ENCODE measurements at regions not wholly inside any gene's neighbourhood (a gene's known extent, or its start where the extent isn't known, plus 50 kb on each side); places are given as distances from the start of the nearest gene placed in this dataset.

GRCh38 chr5:98698359-98698758 lies 75.1 kb upstream of the RGMB start:
- TF ChIP-seq ZFX (IDR thresholded peaks at IDR 0.05), result no peak
- no peak for TF ChIP-seq CTCF (conservative IDR thresholded peaks at IDR 0.05)
- H3K27ac ChIP-seq, result no peak overlapping the region

- no peak overlapping the region for H3K27ac ChIP-seq
- no peak for TF ChIP-seq CTCF (conservative IDR thresholded peaks at IDR 0.05)
- no peak for TF ChIP-seq ZFX (IDR thresholded peaks at IDR 0.05)
Measured at GRCh38 chr5:98700730-98701129, 72.7 kb upstream of the RGMB start.

GRCh38 chr5:98705841-98706240 lies 67.6 kb upstream of the RGMB start:
- H3K27ac ChIP-seq, result no peak overlapping the region
- TF ChIP-seq CTCF (conservative IDR thresholded peaks at IDR 0.05) (no peak), ZFX (IDR thresholded peaks at IDR 0.05) (no peak)

- H3K27ac ChIP-seq, result no peak overlapping the region
Measured at GRCh38 chr5:98709681-98710080, 63.8 kb upstream of the RGMB start.

GRCh38 chr5:98713027-98713426 lies 60.4 kb upstream of the RGMB start:
- H3K27ac ChIP-seq, result no peak overlapping the region
- no peak for TF ChIP-seq CTCF (conservative IDR thresholded peaks at IDR 0.05)
- no peak for TF ChIP-seq ZFX (IDR thresholded peaks at IDR 0.05)

More at GRCh38 chr5:98709681-98710080, 63.8 kb upstream of the RGMB start:
- TF ChIP-seq CTCF (conservative IDR thresholded peaks at IDR 0.05) (no peak), ZFX (IDR thresholded peaks at IDR 0.05) (no peak)

GRCh38 chr5:98713856-98714255 lies 59.6 kb upstream of the RGMB start:
- TF ChIP-seq CTCF (conservative IDR thresholded peaks at IDR 0.05) (no peak), ZFX (IDR thresholded peaks at IDR 0.05) (no peak)
- no peak overlapping the region for H3K27ac ChIP-seq

GRCh38 chr5:98714710-98715288 lies 58.7 kb upstream of the RGMB start:
- TF ChIP-seq CTCF (conservative IDR thresholded peaks at IDR 0.05) (no peak), ZFX (IDR thresholded peaks at IDR 0.05) (no peak)
- no peak overlapping the region for H3K27ac ChIP-seq

Data from C4-2B (cell line).